Body of pancreas (tissue), 4 donors: ENCODE measurements at regions not wholly inside any gene's neighbourhood (a gene's known extent, or its start where the extent isn't known, plus 50 kb on each side); places are given as distances from the start of the nearest gene placed in this dataset.
"Not testable (repeated sequence)": the region's sequence is repeated elsewhere in the genome, so short reads cannot be mapped to it uniquely, and the experiment has no call there.

Source experiments
- ATAC-seq: fragments of 150-250 bp; one replicate; pipeline ENCODE4 v1.9.1; 2016
- DNase-seq, 4 donors: peaks; one replicate each; pipeline ENCODE4 v3.0.0-alpha.2; 2019
- H3K27ac ChIP-seq, 4 donors: fragments of 200-600 bp; sonication (generic); 1 replicate in 3 of 4; 2 replicates in 1 of 4; pipeline versions ENCODE4 v1.5.1 to v1.6.1; 2016 to 2019; ENCODE audit warnings: mild to moderate bottlenecking in 1 of 4, mixed read lengths in 1 of 4, moderate library complexity in 1 of 4
- H3K27me3 ChIP-seq, 2 donors: fragments of 200-600 bp; sonication (generic); one replicate each; pipeline ENCODE4 v1.6.0; 2016; ENCODE audit warnings: mild to moderate bottlenecking in 1 of 2
- H3K36me3 ChIP-seq, 2 donors: fragments of 200-600 bp; sonication (generic); replicated peaks in 1 of 2; 2 replicates each; pipeline ENCODE4 v1.5.1; 2016; ENCODE audit warnings: low read depth in 2 of 2; ENCODE audit not compliant: insufficient read depth in 1 of 2
- H3K4me1 ChIP-seq: fragments of 200-600 bp; sonication (generic); one replicate; pipeline ENCODE4 v1.6.0; 2016
- H3K4me3 ChIP-seq, 2 donors: fragments of 200-600 bp; sonication (generic); 1 replicate in 1 of 2; 2 replicates in 1 of 2; pipeline ENCODE4 v1.5.1; 2016 to 2019
- H3K9me3 ChIP-seq, 3 donors: fragments of 200-600 bp; sonication (generic); 1 replicate in 2 of 3; 2 replicates in 1 of 3; pipeline ENCODE4 v1.5.1; 2016
- CTCF ChIP-seq, 7 experiments: fragments of 450-650 bp in 4 of 7; fragments of 200-600 bp in 3 of 7; sonication (generic) in 3 of 7; IDR thresholded peaks; one replicate each; pipeline ENCODE4 v1.5.1; 2016 to 2019; ENCODE audit warnings: antibody characterized with exemption in 7 of 7
- POLR2A ChIP-seq, 3 donors: fragments of 450-650 bp; IDR thresholded peaks; one replicate each; pipeline ENCODE4 v1.6.1; 2016; ENCODE audit warnings: antibody characterized with exemption in 3 of 3, mild to moderate bottlenecking in 2 of 3
- WGBS, 2 donors: methylation state at CpG; one replicate each; pipeline ENCODE4 v1.1.5; 2017; 5-methylcytosine and 5-hydroxymethylcytosine counted together
- intact Hi-C: fragments of 100-400 bp; cut with DNase I; formaldehyde crosslinking; loops from one replicate; pipeline ENCODE4 v1.15.1; 2023

GRCh38 chr5:67765697-67766096, 449.9 kb upstream of the PIK3R1 start:
- ATAC-seq (no peak), DNase-seq (no peak)

GRCh38 chr5:67757771-67758170, 457.8 kb upstream of the PIK3R1 start:
- H3K27me3 ChIP-seq, H3K9me3 ChIP-seq, DNase-seq, H3K4me1 ChIP-seq, H3K36me3 ChIP-seq, H3K4me3 ChIP-seq, H3K27ac ChIP-seq, ATAC-seq, intact Hi-C loops: not testable (repeated sequence)
- WGBS, 2 donors = 78 to 85% methylated on average over 4 to 10 of the region's 10 CpGs

More at GRCh38 chr5:67765697-67766096, 449.9 kb upstream of the PIK3R1 start:
- 61 to 72% methylated on average over 2 of the region's 2 CpGs for WGBS, 2 donors
- no peaks in the 10 kb centered on the region for H3K9me3 ChIP-seq
- H3K27ac ChIP-seq = no peak overlapping the region
- H3K4me1 ChIP-seq = peaks cover 11% of the 10 kb centered on the region
- no peak for TF ChIP-seq CTCF (IDR thresholded peaks at IDR 0.05)
- TF ChIP-seq POLR2A (IDR thresholded peaks at IDR 0.05) = no peak
- intact Hi-C loops = no loop called here
- no peaks in the 10 kb centered on the region for H3K27me3 ChIP-seq
- H3K4me3 ChIP-seq = no peak overlapping the region
- H3K36me3 ChIP-seq = no peaks in the 10 kb centered on the region

GRCh38 chr5:67752357-67752708, 463.2 kb upstream of the PIK3R1 start:
- DNase-seq (no peak), ATAC-seq (no peak)
- no peak overlapping the region for H3K27ac ChIP-seq
- no peaks in the 10 kb centered on the region for H3K27me3 ChIP-seq
- TF ChIP-seq POLR2A (IDR thresholded peaks at IDR 0.05) (no peak), CTCF (IDR thresholded peaks at IDR 0.05) (no peak)
- intact Hi-C loops = no loop called here
- no peaks in the 10 kb centered on the region for H3K4me1 ChIP-seq
- no peak overlapping the region for H3K4me3 ChIP-seq
- H3K36me3 ChIP-seq = no peaks in the 10 kb centered on the region
- H3K9me3 ChIP-seq = no peaks in the 10 kb centered on the region
- 58 to 74% methylated on average over 2 of the region's 2 CpGs for WGBS, 2 donors

- H3K27me3 ChIP-seq = no peaks in the 10 kb centered on the region
- no peak for DNase-seq
- intact Hi-C loops = no loop called here
- no peak for ATAC-seq
- H3K4me1 ChIP-seq = no peaks in the 10 kb centered on the region
- WGBS, 2 donors = 24 to 44% methylated on average over 1 of the region's 1 CpG
- H3K9me3 ChIP-seq = peaks cover 0 to 12% (median 0%) of the 10 kb centered on the region in 3 donors
- no peaks in the 10 kb centered on the region for H3K36me3 ChIP-seq
- TF ChIP-seq POLR2A (IDR thresholded peaks at IDR 0.05) (no peak), CTCF (IDR thresholded peaks at IDR 0.05) (no peak)
- no peak overlapping the region for H3K27ac ChIP-seq
- no peak overlapping the region for H3K4me3 ChIP-seq
Measured at GRCh38 chr5:67748165-67748690, 467.3 kb upstream of the PIK3R1 start.

GRCh38 chr5:67747096-67747495, 468.5 kb upstream of the PIK3R1 start:
- no peaks in the 10 kb centered on the region for H3K27me3 ChIP-seq
- no peak overlapping the region for H3K4me3 ChIP-seq
- no peaks in the 10 kb centered on the region for H3K4me1 ChIP-seq
- WGBS, 2 donors = 60 to 77% methylated on average over 1 of the region's 1 CpG
- DNase-seq (no peak), ATAC-seq (no peak)
- H3K36me3 ChIP-seq = no peaks in the 10 kb centered on the region
- intact Hi-C loops = no loop called here
- H3K9me3 ChIP-seq = peaks cover 0 to 12% (median 0%) of the 10 kb centered on the region in 3 donors
- TF ChIP-seq CTCF (IDR thresholded peaks at IDR 0.05) (no peak), POLR2A (IDR thresholded peaks at IDR 0.05) (no peak)
- H3K27ac ChIP-seq = no peak overlapping the region

- intact Hi-C loops, H3K4me1 ChIP-seq, H3K27me3 ChIP-seq, ATAC-seq, H3K27ac ChIP-seq, H3K36me3 ChIP-seq, H3K4me3 ChIP-seq, DNase-seq: not testable (repeated sequence)
- peaks cover 0 to 12% (median 0%) of the 10 kb centered on the region in 3 donors for H3K9me3 ChIP-seq
- WGBS, 2 donors = 86 to 88% methylated on average over 9 of the region's 9 CpGs
Measured at GRCh38 chr5:67746608-67747007, 468.9 kb upstream of the PIK3R1 start.
